ENCODE measurements at regions not wholly inside any gene's neighbourhood (a gene's known extent, or its start where the extent isn't known, plus 50 kb on each side); places are given as distances from the start of the nearest gene placed in this dataset.

DNA sequence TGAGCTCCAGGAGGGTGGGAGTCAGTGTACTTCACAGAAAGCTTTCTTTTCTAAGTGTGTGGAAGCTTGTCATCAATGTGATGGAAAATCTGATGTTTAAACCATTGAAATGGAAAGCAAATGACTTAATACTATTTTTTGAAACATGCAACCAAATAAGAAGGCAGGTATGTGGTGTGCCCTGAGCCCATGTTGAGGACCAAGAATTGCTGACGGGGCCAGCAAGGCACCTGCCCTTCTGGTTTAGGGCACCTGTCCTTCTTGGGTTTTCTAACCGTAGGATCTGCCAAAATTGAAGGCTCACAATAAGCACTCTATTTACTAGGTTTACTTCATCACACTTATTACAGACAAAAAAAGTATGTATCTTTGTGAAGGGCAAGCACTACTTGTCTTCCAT is 537.7 kb downstream of the SOCS6 start:
- TF ChIP-seq, protein P1, sequence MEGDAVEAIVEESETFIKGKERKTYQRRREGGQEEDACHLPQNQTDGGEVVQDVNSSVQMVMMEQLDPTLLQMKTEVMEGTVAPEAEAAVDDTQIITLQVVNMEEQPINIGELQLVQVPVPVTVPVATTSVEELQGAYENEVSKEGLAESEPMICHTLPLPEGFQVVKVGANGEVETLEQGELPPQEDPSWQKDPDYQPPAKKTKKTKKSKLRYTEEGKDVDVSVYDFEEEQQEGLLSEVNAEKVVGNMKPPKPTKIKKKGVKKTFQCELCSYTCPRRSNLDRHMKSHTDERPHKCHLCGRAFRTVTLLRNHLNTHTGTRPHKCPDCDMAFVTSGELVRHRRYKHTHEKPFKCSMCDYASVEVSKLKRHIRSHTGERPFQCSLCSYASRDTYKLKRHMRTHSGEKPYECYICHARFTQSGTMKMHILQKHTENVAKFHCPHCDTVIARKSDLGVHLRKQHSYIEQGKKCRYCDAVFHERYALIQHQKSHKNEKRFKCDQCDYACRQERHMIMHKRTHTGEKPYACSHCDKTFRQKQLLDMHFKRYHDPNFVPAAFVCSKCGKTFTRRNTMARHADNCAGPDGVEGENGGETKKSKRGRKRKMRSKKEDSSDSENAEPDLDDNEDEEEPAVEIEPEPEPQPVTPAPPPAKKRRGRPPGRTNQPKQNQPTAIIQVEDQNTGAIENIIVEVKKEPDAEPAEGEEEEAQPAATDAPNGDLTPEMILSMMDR (IDR thresholded peaks at IDR 0.05; ENCODE audit: borderline replicate concordance, extremely low read depth, low read length, poor library complexity, severe bottlenecking), result no peak
- TF ChIP-seq EZH2 (IDR thresholded peaks at IDR 0.05; ENCODE audit: borderline replicate concordance, low read depth, low read length, severe bottlenecking), result no peak
